ENCODE measurements at regions not wholly inside any gene's neighbourhood (a gene's known extent, or its start where the extent isn't known, plus 50 kb on each side); places are given as distances from the start of the nearest gene placed in this dataset.

GRCh38 chr15:55044162-55044561 is 152.6 kb downstream of the RSL24D1 start:
- TF ChIP-seq POLR2A (IDR thresholded peaks at IDR 0.05; ENCODE audit: low read depth, low read length), result no peak
- no peak for TF ChIP-seq POLR2AphosphoS5 (IDR thresholded peaks at IDR 0.05; ENCODE audit: low read depth, low read length)
- TF ChIP-seq TAF1 (IDR thresholded peaks at IDR 0.05; ENCODE audit: low read depth, low read length), result no peak
- TF ChIP-seq SPI1 (IDR thresholded peaks at IDR 0.05; ENCODE audit: low read depth, low read length), result no peak
